HCT116 (cell line): ENCODE measurements at regions not wholly inside any gene's neighbourhood (a gene's known extent, or its start where the extent isn't known, plus 50 kb on each side); places are given as distances from the start of the nearest gene placed in this dataset.

Experiments used
- ATAC-seq: fragments of 200-7000 bp; cut with Tn5 transposase; 2 replicates; pipeline ENCODE4 v1.9.1; 2020; ENCODE audit warnings: mild to moderate bottlenecking, moderate library complexity
- BruUV-seq: library from RNA; stranded (reverse); fragments of 400-500 nt; replicated peaks from 2 replicates; lab custom pipeline; 2021; lab: Mats Ljungman, UMichigan
- CTCF ChIA-PET: fragments of 300-600 bp; sonication (Branson Sonifier 250); formaldehyde crosslinking; loops from one replicate; lab custom pipeline; 2021; ENCODE audit warnings: antibody characterized with exemption; lab: Charles Lee
- POLR2A ChIA-PET: fragments of 300-600, 350-600 bp; sonication (Branson Sonifier 250); formaldehyde crosslinking; loops from one replicate; lab custom pipeline; 2021; ENCODE audit warnings: antibody characterized with exemption; lab: Charles Lee
- RAD21 ChIA-PET, 2 experiments: fragments of 300-600 bp; sonication (Branson Sonifier 250); formaldehyde crosslinking; loops; one replicate each; lab custom pipeline; 2023; ENCODE audit warnings: low total read pairs in 2 of 2; ENCODE audit not compliant: uncharacterized antibody in 2 of 2, unreplicated experiment in 2 of 2, low non-redundant PET in 1 of 2; lab: Charles Lee
- DNase-seq: peaks from one replicate; pipeline ENCODE4 v3.0.0-alpha.2; 2010; ENCODE audit warnings: low read depth, low spot score
- H2AFZ ChIP-seq: fragments of 200-600 bp; shearing (Covaris generic), sonication (generic); 2 replicates; pipeline ENCODE4 v1.6.1; 2017; ENCODE audit warnings: low read depth, mixed run types, mixed read lengths, antibody characterized with exemption, low read length; ENCODE audit not compliant: poor library complexity, severe bottlenecking
- H3K27ac ChIP-seq: 2 replicates; pipeline ENCODE4 v1.5.1; 2012; ENCODE audit warnings: low read depth, low read length
- H3K27me3 ChIP-seq: fragments of 200-600 bp; sonication (generic); 2 replicates; pipeline ENCODE4 v1.6.1; 2016; ENCODE audit warnings: mixed run types, low read length, mixed read lengths; ENCODE audit not compliant: insufficient read depth
- H3K36me3 ChIP-seq, 2 experiments: fragments of 200-500 bp in 1 of 2; fragments of 200-600 bp in 1 of 2; sonication (Bioruptor generic) in 1 of 2; sonication (generic) in 1 of 2; 2 replicates each; pipeline versions ENCODE4 v1.5.1 to v1.6.1; 2014 to 2016; ENCODE audit warnings: low read length in 2 of 2, inconsistent platforms in 1 of 2, mixed read lengths in 1 of 2, mixed run types in 1 of 2; ENCODE audit not compliant: insufficient read depth in 2 of 2, control insufficient read depth in 1 of 2
- H3K4me1 ChIP-seq, 2 experiments: fragments of 200-600 bp in 1 of 2; sonication (generic) in 1 of 2; 2 replicates each; pipeline versions ENCODE4 v1.5.1 to v1.6.1; 2012 to 2017; ENCODE audit warnings: low read length in 2 of 2, inconsistent platforms in 1 of 2, mild to moderate bottlenecking in 1 of 2, mixed read lengths in 1 of 2, mixed run types in 1 of 2, moderate library complexity in 1 of 2; ENCODE audit not compliant: insufficient read depth in 2 of 2, control insufficient read depth in 1 of 2
- H3K4me2 ChIP-seq: fragments of 200-600 bp; sonication (generic); 2 replicates; pipeline ENCODE4 v1.6.1; 2017; ENCODE audit warnings: mixed run types, low read length, mixed read lengths
- H3K4me3 ChIP-seq, 2 experiments: fragments of 200-600 bp in 1 of 2; sonication (generic) in 1 of 2; replicated peaks in 1 of 2; 2 replicates each; pipeline ENCODE4 v1.5.1; 2011 to 2016; ENCODE audit warnings: low read length in 2 of 2, control low read depth in 1 of 2, low read depth in 1 of 2, mild to moderate bottlenecking in 1 of 2, mixed read lengths in 1 of 2, mixed run types in 1 of 2
- H3K79me2 ChIP-seq: fragments of 200-600 bp; sonication (generic); 2 replicates; pipeline ENCODE4 v1.6.1; 2017; ENCODE audit warnings: mild to moderate bottlenecking, mixed run types, low read length, moderate library complexity, mixed read lengths; ENCODE audit not compliant: insufficient read depth
- H3K9ac ChIP-seq: fragments of 200-600 bp; sonication (generic); 2 replicates; pipeline ENCODE4 v1.6.1; 2016; ENCODE audit warnings: low read length, mixed read lengths
- H3K9me2 ChIP-seq: fragments of 200-600 bp; sonication (generic), shearing (Covaris generic); 2 replicates; pipeline ENCODE4 v1.6.1; 2017; ENCODE audit warnings: mixed run types, mild to moderate bottlenecking, moderate library complexity; ENCODE audit not compliant: insufficient read depth
- H3K9me3 ChIP-seq, 2 experiments: fragments of 200-500 bp in 1 of 2; fragments of 200-600 bp in 1 of 2; sonication (Bioruptor generic) in 1 of 2; sonication (generic) in 1 of 2; 2 replicates each; pipeline ENCODE4 v1.6.1; 2014 to 2017; ENCODE audit warnings: low read length in 2 of 2, mixed read lengths in 2 of 2, inconsistent platforms in 1 of 2, low read depth in 1 of 2, mild to moderate bottlenecking in 1 of 2, mixed run types in 1 of 2, moderate library complexity in 1 of 2; ENCODE audit not compliant: control insufficient read depth in 1 of 2, insufficient read depth in 1 of 2
- H4K20me1 ChIP-seq: fragments of 200-600 bp; sonication (generic), shearing (Covaris generic); 2 replicates; pipeline ENCODE4 v1.6.1; 2017; ENCODE audit warnings: mixed run types, mild to moderate bottlenecking, moderate library complexity; ENCODE audit not compliant: insufficient read depth
- ELF1 ChIP-seq: IDR thresholded peaks from 2 replicates; pipeline ENCODE4 v1.6.1; 2012; ENCODE audit warnings: low read depth, borderline replicate concordance
- FOSL1 ChIP-seq: IDR thresholded peaks from 2 replicates; pipeline ENCODE4 v1.6.1; 2012; ENCODE audit warnings: low read depth
- JUND ChIP-seq: IDR thresholded peaks from 2 replicates; pipeline ENCODE4 v1.6.1; 2012
- SIN3A ChIP-seq: IDR thresholded peaks from 2 replicates; pipeline ENCODE4 v1.6.1; 2012; ENCODE audit warnings: low read depth
- SRF ChIP-seq: IDR thresholded peaks from 2 replicates; pipeline ENCODE4 v1.6.1; 2012; ENCODE audit warnings: low read depth
- intact Hi-C: fragments of 100-400 bp; cut with micrococcal nuclease; formaldehyde crosslinking; loops from 2 replicates; pipeline ENCODE4 v1.10.0; 2022
- TF ChIP-seq, protein P1 (sequence below): IDR thresholded peaks from 2 replicates; pipeline ENCODE4 v1.6.1; 2011; ENCODE audit warnings: mild to moderate bottlenecking, low read length, moderate library complexity; ENCODE audit not compliant: insufficient replicate concordance; ENCODE audit errors: extremely low read depth
- TF ChIP-seq, protein P2 (sequence below), 3 experiments: fragments of 200-600 bp in 1 of 3; sonication (generic) in 1 of 3; IDR thresholded peaks in 2 of 3; conservative IDR thresholded peaks in 1 of 3; 2 replicates each; pipeline ENCODE4 v1.5.1; 2012 to 2017; ENCODE audit warnings: low read depth in 2 of 3, low read length in 2 of 3, antibody characterized with exemption in 1 of 3, borderline replicate concordance in 1 of 3, control low read depth in 1 of 3, mild to moderate bottlenecking in 1 of 3, mixed read lengths in 1 of 3, mixed run types in 1 of 3, moderate library complexity in 1 of 3; ENCODE audit not compliant: insufficient read depth in 1 of 3

DNA sequence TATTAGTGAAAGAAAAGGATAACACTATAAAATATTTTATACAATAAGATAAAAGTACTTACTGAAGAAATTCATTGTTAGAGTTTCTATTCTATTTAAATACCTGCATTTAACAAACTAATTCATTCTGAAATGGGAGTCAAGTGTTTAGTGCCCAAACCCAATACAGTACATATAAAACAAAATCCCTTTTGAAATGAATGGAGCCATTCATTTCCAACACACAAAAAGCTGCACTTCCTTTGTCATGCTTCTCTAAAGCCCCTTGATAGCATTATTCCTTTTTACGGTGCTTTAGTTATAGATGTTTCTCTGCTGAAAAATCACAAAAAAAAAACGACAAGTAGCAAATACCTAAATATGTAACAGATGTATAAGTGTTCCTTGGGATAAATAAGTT is 596.3 kb downstream of the ZIC1 start:
- POLR2A ChIA-PET, result no interaction called here
- H4K20me1 ChIP-seq, result no peaks in the 10 kb centered on the region
- no peaks in the 10 kb centered on the region for H3K27me3 ChIP-seq
- BruUV-seq, result no TSS peak
- TF ChIP-seq ELF1 (no peak), FOSL1 (no peak), JUND (no peak), SIN3A (no peak), SRF (no peak)
- TF ChIP-seq, protein P1, sequence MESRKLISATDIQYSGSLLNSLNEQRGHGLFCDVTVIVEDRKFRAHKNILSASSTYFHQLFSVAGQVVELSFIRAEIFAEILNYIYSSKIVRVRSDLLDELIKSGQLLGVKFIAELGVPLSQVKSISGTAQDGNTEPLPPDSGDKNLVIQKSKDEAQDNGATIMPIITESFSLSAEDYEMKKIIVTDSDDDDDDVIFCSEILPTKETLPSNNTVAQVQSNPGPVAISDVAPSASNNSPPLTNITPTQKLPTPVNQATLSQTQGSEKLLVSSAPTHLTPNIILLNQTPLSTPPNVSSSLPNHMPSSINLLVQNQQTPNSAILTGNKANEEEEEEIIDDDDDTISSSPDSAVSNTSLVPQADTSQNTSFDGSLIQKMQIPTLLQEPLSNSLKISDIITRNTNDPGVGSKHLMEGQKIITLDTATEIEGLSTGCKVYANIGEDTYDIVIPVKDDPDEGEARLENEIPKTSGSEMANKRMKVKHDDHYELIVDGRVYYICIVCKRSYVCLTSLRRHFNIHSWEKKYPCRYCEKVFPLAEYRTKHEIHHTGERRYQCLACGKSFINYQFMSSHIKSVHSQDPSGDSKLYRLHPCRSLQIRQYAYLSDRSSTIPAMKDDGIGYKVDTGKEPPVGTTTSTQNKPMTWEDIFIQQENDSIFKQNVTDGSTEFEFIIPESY, result no peak
- TF ChIP-seq, protein P2, sequence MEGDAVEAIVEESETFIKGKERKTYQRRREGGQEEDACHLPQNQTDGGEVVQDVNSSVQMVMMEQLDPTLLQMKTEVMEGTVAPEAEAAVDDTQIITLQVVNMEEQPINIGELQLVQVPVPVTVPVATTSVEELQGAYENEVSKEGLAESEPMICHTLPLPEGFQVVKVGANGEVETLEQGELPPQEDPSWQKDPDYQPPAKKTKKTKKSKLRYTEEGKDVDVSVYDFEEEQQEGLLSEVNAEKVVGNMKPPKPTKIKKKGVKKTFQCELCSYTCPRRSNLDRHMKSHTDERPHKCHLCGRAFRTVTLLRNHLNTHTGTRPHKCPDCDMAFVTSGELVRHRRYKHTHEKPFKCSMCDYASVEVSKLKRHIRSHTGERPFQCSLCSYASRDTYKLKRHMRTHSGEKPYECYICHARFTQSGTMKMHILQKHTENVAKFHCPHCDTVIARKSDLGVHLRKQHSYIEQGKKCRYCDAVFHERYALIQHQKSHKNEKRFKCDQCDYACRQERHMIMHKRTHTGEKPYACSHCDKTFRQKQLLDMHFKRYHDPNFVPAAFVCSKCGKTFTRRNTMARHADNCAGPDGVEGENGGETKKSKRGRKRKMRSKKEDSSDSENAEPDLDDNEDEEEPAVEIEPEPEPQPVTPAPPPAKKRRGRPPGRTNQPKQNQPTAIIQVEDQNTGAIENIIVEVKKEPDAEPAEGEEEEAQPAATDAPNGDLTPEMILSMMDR (IDR thresholded peaks at IDR 0.05 in 2 of 3, conservative IDR thresholded peaks at IDR 0.05 in 1 of 3; ENCODE audit: borderline replicate concordance in 1 of 3, insufficient read depth in 1 of 3, low read depth in 2 of 3, low read length in 2 of 3), result no peak
- TF ChIP-seq, all 23 proteins: peak for 0
- H3K79me2 ChIP-seq, result no peaks in the 10 kb centered on the region
- RAD21 ChIA-PET, result no interaction called here
- no peak overlapping the region for H2AFZ ChIP-seq
- no peaks in the 10 kb centered on the region for H3K9me3 ChIP-seq
- no peak overlapping the region for H3K4me2 ChIP-seq
- H3K4me3 ChIP-seq, result no peak overlapping the region
- H3K27ac ChIP-seq, result no peak overlapping the region
- no peak overlapping the region for H3K9ac ChIP-seq
- H3K9me2 ChIP-seq, result peaks cover 4% of the 10 kb centered on the region; the same call in 1 of the 2 replicates
- CTCF ChIA-PET, result interaction anchor here (1.2 kb wide), 1 partner anchor 72 kb away, joined by 4 read pairs; no protein-coding TSS in a partner anchor
- no peaks in the 10 kb centered on the region for H3K4me1 ChIP-seq
- DNase-seq, result no peak
- no peaks in the 10 kb centered on the region for H3K36me3 ChIP-seq
- intact Hi-C loops, result no loop called here
- no peak for ATAC-seq
